ENCODE measurements at regions not wholly inside any gene's neighbourhood (a gene's known extent, or its start where the extent isn't known, plus 50 kb on each side); places are given as distances from the start of the nearest gene placed in this dataset.

DNA sequence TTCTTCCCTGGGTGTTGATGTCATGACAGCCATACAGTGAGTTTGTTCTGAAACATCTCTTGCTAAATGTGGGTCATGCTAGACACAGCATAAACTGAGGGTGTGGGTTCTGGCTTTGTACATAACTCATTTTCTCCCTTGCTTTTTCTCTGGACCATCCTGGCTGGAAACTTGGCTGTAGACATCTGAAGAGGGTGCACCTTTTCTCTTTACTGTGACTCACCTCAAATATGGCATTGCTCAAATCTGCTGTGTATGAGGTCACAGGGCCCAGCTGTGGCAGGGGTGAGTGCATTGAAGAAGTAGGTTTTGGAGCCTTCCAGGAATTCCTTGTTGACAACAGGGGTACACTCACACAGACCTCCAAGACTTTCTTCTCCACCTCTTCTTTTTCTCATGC is 465.5 kb upstream of the AMELY start:
- TF ChIP-seq, protein P1, sequence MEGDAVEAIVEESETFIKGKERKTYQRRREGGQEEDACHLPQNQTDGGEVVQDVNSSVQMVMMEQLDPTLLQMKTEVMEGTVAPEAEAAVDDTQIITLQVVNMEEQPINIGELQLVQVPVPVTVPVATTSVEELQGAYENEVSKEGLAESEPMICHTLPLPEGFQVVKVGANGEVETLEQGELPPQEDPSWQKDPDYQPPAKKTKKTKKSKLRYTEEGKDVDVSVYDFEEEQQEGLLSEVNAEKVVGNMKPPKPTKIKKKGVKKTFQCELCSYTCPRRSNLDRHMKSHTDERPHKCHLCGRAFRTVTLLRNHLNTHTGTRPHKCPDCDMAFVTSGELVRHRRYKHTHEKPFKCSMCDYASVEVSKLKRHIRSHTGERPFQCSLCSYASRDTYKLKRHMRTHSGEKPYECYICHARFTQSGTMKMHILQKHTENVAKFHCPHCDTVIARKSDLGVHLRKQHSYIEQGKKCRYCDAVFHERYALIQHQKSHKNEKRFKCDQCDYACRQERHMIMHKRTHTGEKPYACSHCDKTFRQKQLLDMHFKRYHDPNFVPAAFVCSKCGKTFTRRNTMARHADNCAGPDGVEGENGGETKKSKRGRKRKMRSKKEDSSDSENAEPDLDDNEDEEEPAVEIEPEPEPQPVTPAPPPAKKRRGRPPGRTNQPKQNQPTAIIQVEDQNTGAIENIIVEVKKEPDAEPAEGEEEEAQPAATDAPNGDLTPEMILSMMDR (IDR thresholded peaks at IDR 0.05; ENCODE audit: control extremely low read depth in 1 of 3, insufficient read depth in 1 of 3, low read depth in 1 of 3, low read length in 3 of 3): no peak
- no peak for TF ChIP-seq SP4 (IDR thresholded peaks at IDR 0.05; ENCODE audit: low read length)
- no peak for TF ChIP-seq POLR2AphosphoS5 (IDR thresholded peaks at IDR 0.05; ENCODE audit: low read depth, low read length)
- TF ChIP-seq POLR2A (IDR thresholded peaks at IDR 0.05; ENCODE audit: control extremely low read depth in 1 of 2, low read depth in 2 of 2, low read length in 2 of 2): no peak

Data from H1 (cell line).